Caco-2 (cell line): ENCODE measurements at regions not wholly inside any gene's neighbourhood (a gene's known extent, or its start where the extent isn't known, plus 50 kb on each side); places are given as distances from the start of the nearest gene placed in this dataset.
"Not testable (repeated sequence)": the region's sequence is repeated elsewhere in the genome, so short reads cannot be mapped to it uniquely, and the experiment has no call there.

Source experiments
- BruUV-seq: library from RNA; stranded (reverse); fragments of 400-500 nt; replicated peaks from 2 replicates; lab custom pipeline; 2021; lab: Mats Ljungman, UMichigan
- CTCF ChIA-PET: fragments of 300-600 bp; sonication (Branson Sonifier 250); formaldehyde crosslinking; loops from one replicate; lab custom pipeline; 2022; ENCODE audit warnings: antibody characterized with exemption; lab: Charles Lee
- POLR2A ChIA-PET: fragments of 300-600 bp; sonication (Branson Sonifier 250); formaldehyde crosslinking; loops from one replicate; lab custom pipeline; 2022; ENCODE audit warnings: antibody characterized with exemption; lab: Charles Lee
- DNase-seq, 2 experiments: peaks; one replicate each; pipeline versions ENCODE4 v3.0.0 to v3.0.0-alpha.2; 2020 to 2022
- H3K27me3 ChIP-seq: replicated peaks from 2 replicates; pipeline ENCODE4 v1.6.0; 2011; ENCODE audit warnings: low read length; ENCODE audit not compliant: control insufficient read depth, insufficient read depth
- H3K36me3 ChIP-seq: 2 replicates; pipeline ENCODE4 v1.5.1; 2011; ENCODE audit warnings: low read length; ENCODE audit not compliant: control insufficient read depth, insufficient read depth
- H3K4me1 ChIP-seq: fragments of 250-450 bp; sonication (Bioruptor Pico); 2 replicates; pipeline ENCODE4 v1.5.1; 2020; ENCODE audit warnings: mild to moderate bottlenecking
- H3K4me3 ChIP-seq: 2 replicates; pipeline ENCODE4 v1.5.1; 2011; ENCODE audit warnings: low read depth, mild to moderate bottlenecking, control low read depth, low read length
- H3K9me3 ChIP-seq: fragments of 250-450 bp; sonication (Bioruptor Pico); 2 replicates; pipeline ENCODE4 v1.5.1; 2020; ENCODE audit warnings: mild to moderate bottlenecking, moderate library complexity
- H3K27ac Mint-ChIP-seq: one replicate; pipeline ENCODE4 v1.8.0; 2022; ENCODE audit warnings: mixed read lengths; ENCODE audit not compliant: unreplicated experiment
- H3K27me3 Mint-ChIP-seq: one replicate; pipeline ENCODE4 v1.8.0; 2022; ENCODE audit warnings: mixed read lengths; ENCODE audit not compliant: insufficient read depth, unreplicated experiment
- H3K36me3 Mint-ChIP-seq: one replicate; pipeline ENCODE4 v1.8.0; 2022; ENCODE audit warnings: mild to moderate bottlenecking, mixed read lengths; ENCODE audit not compliant: insufficient read depth, unreplicated experiment
- H3K4me1 Mint-ChIP-seq: one replicate; pipeline ENCODE4 v1.8.0; 2022; ENCODE audit warnings: low read depth, mixed read lengths; ENCODE audit not compliant: unreplicated experiment
- H3K4me3 Mint-ChIP-seq: one replicate; pipeline ENCODE4 v1.8.0; 2022; ENCODE audit warnings: mild to moderate bottlenecking, moderate library complexity, mixed read lengths; ENCODE audit not compliant: unreplicated experiment
- H3K9me3 Mint-ChIP-seq: one replicate; pipeline ENCODE4 v1.8.0; 2022; ENCODE audit warnings: mixed read lengths; ENCODE audit not compliant: unreplicated experiment
- CTCF ChIP-seq, 2 experiments: fragments of 200-600 bp in 1 of 2; IDR thresholded peaks; 1 replicate in 1 of 2; 2 replicates in 1 of 2; pipeline versions ENCODE4 v1.5.1 to v1.8.0; 2011 to 2022; ENCODE audit warnings: antibody characterized with exemption in 1 of 2, control low read depth in 1 of 2, inconsistent platforms in 1 of 2, low read depth in 1 of 2, low read length in 1 of 2, mild to moderate bottlenecking in 1 of 2, moderate library complexity in 1 of 2; ENCODE audit not compliant: insufficient read depth in 1 of 2, severe bottlenecking in 1 of 2, unreplicated experiment in 1 of 2
- intact Hi-C: fragments of 100-400 bp; cut with micrococcal nuclease; formaldehyde crosslinking; loops from one replicate; pipeline ENCODE4 v1.10.0; 2022; ENCODE audit not compliant: unreplicated experiment

GRCh38 chr2:52264911-52265310 is 1233.0 kb upstream of the NRXN1 start:
- Histone ChIP-seq H3K27me3 (no peaks in the 10 kb centered on the region), H3K36me3 (no peaks in the 10 kb centered on the region), H3K9me3 (no peaks in the 10 kb centered on the region), H3K4me3 (no peak overlapping the region), H3K4me1 (no peaks in the 10 kb centered on the region)
- no peaks in the 10 kb centered on the region for H3K36me3 Mint-ChIP-seq
- ChIA-PET CTCF (no interaction called here), POLR2A (no interaction called here)
- BruUV-seq, result no TSS peak
- H3K27me3 Mint-ChIP-seq, result no peaks in the 10 kb centered on the region
- intact Hi-C loops, result no loop called here
- DNase-seq, result no peak
- no peaks in the 10 kb centered on the region for H3K4me1 Mint-ChIP-seq
- H3K27ac Mint-ChIP-seq, result no peak overlapping the region
- H3K9me3 Mint-ChIP-seq, result no peaks in the 10 kb centered on the region
- no peak overlapping the region for H3K4me3 Mint-ChIP-seq
- TF ChIP-seq CTCF (IDR thresholded peaks at IDR 0.05; ENCODE audit: insufficient read depth in 1 of 2, low read depth in 1 of 2, low read length in 1 of 2, severe bottlenecking in 1 of 2, unreplicated experiment in 1 of 2), result no peak

- H3K27ac Mint-ChIP-seq, result no peak overlapping the region
- POLR2A ChIA-PET, result no interaction called here
- intact Hi-C loops, result no loop called here
Measured at GRCh38 chr2:52264488-52264887, 1232.6 kb upstream of the NRXN1 start.

GRCh38 chr2:52260904-52261303 is 1229.0 kb upstream of the NRXN1 start:
- no peaks in the 10 kb centered on the region for H3K36me3 Mint-ChIP-seq
- H3K4me3 Mint-ChIP-seq, result no peak overlapping the region
- H3K9me3 ChIP-seq, result no peaks in the 10 kb centered on the region
- no peaks in the 10 kb centered on the region for H3K9me3 Mint-ChIP-seq
- no peaks in the 10 kb centered on the region for H3K4me1 ChIP-seq
- H3K36me3 ChIP-seq, result no peaks in the 10 kb centered on the region
- TF ChIP-seq CTCF (IDR thresholded peaks at IDR 0.05; ENCODE audit: insufficient read depth in 1 of 2, low read depth in 1 of 2, low read length in 1 of 2, severe bottlenecking in 1 of 2, unreplicated experiment in 1 of 2), result no peak
- ChIA-PET POLR2A (no interaction called here), CTCF (no interaction called here)
- no peaks in the 10 kb centered on the region for H3K27me3 ChIP-seq
- no peak overlapping the region for H3K27ac Mint-ChIP-seq
- intact Hi-C loops, result loop anchor here (2.0 kb wide), 1 partner anchor 68 kb away; no protein-coding TSS in a partner anchor
- DNase-seq, result no peak
- H3K4me1 Mint-ChIP-seq, result no peaks in the 10 kb centered on the region
- no peaks in the 10 kb centered on the region for H3K27me3 Mint-ChIP-seq
- no TSS peak for BruUV-seq
- no peak overlapping the region for H3K4me3 ChIP-seq

More at GRCh38 chr2:52264488-52264887, 1232.6 kb upstream of the NRXN1 start:
- Mint-ChIP-seq H3K27me3 (no peaks in the 10 kb centered on the region), H3K9me3 (no peaks in the 10 kb centered on the region), H3K4me1 (no peaks in the 10 kb centered on the region), H3K36me3 (no peaks in the 10 kb centered on the region), H3K4me3 (no peak overlapping the region)
- BruUV-seq, result no TSS peak
- H3K4me3 ChIP-seq, result no peak overlapping the region
- no peak for DNase-seq
- CTCF ChIA-PET, result no interaction called here
- no peaks in the 10 kb centered on the region for H3K27me3 ChIP-seq
- H3K36me3 ChIP-seq, result no peaks in the 10 kb centered on the region
- H3K9me3 ChIP-seq, result no peaks in the 10 kb centered on the region
- peak in 1 of 2 experiments; percentile 1 for TF ChIP-seq CTCF (IDR thresholded peaks at IDR 0.05; ENCODE audit: insufficient read depth in 1 of 2, low read depth in 1 of 2, low read length in 1 of 2, severe bottlenecking in 1 of 2, unreplicated experiment in 1 of 2)
- H3K4me1 ChIP-seq, result no peaks in the 10 kb centered on the region

GRCh38 chr2:52258967-52259366 is 1227.0 kb upstream of the NRXN1 start:
- DNase-seq, H3K4me1 Mint-ChIP-seq, H3K27ac Mint-ChIP-seq, H3K27me3 ChIP-seq, H3K4me3 Mint-ChIP-seq, H3K36me3 Mint-ChIP-seq, H3K9me3 ChIP-seq, H3K9me3 Mint-ChIP-seq, BruUV-seq, CTCF ChIA-PET, H3K27me3 Mint-ChIP-seq, POLR2A ChIA-PET, H3K4me3 ChIP-seq, H3K4me1 ChIP-seq, H3K36me3 ChIP-seq, intact Hi-C loops: not testable (repeated sequence)
